ENCODE measurements at regions not wholly inside any gene's neighbourhood (a gene's known extent, or its start where the extent isn't known, plus 50 kb on each side); places are given as distances from the start of the nearest gene placed in this dataset.

DNA sequence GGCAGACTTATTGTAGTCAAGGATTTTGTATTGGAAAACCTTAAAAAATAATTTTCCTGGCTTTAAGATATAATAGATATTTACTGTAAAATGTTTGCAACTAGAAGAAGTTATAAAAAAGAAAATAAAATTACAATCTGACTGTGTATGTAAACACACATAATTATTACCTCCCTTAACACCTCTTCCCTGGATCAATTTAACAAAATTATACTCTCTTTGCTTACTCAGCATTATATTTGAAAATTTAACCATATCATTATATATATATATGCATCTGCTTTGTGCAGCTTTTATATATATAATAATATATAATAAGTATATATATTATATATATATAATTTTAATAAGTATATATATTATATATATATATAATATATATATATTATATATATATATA lies 131.7 kb upstream of the FAM98A start:
- no peak for FAIRE-seq
- Histone ChIP-seq H3K79me2 (ENCODE audit: control insufficient read depth, insufficient read depth, low read length) (no peaks in the 10 kb centered on the region), H3K36me3 (ENCODE audit: control insufficient read depth in 2 of 2, insufficient read depth in 2 of 2, low read length in 1 of 2) (no peaks in the 10 kb centered on the region), H2AFZ (ENCODE audit: control insufficient read depth, low read depth, low read length) (no peak overlapping the region), H3K4me3 (no peak overlapping the region), H3K27me3 (replicated peaks in 1 of 2; ENCODE audit: control insufficient read depth in 2 of 2, insufficient read depth in 2 of 2, low read length in 1 of 2) (no peaks in the 10 kb centered on the region), H3K9me3 (replicated peaks; ENCODE audit: control insufficient read depth, insufficient read depth, low read length) (no peaks in the 10 kb centered on the region), H3K4me1 (ENCODE audit: control insufficient read depth, insufficient read depth, low read length) (no peaks in the 10 kb centered on the region), H3K4me2 (ENCODE audit: control insufficient read depth, insufficient read depth) (no peak overlapping the region), H4K20me1 (ENCODE audit: control insufficient read depth, insufficient read depth) (no peaks in the 10 kb centered on the region), H3K27ac (ENCODE audit: control insufficient read depth, insufficient read depth) (no peak overlapping the region), H3K9ac (ENCODE audit: control insufficient read depth, insufficient read depth, low read length) (no peak overlapping the region)
- CTCF ChIA-PET, result no interaction called here
- in situ Hi-C loops (cut with MboI), result no loop called here
- RAD21 ChIA-PET (ENCODE audit: unreplicated experiment), result no interaction called here
- DNase-seq (ENCODE audit: low read depth, low spot score), result no peak
- POLR2A ChIA-PET, result no interaction called here
- no peak for ATAC-seq
- SMC1A ChIA-PET (ENCODE audit: uncharacterized antibody, unreplicated experiment), result interaction anchor here (1.5 kb wide), 1 partner anchor 48 kb away, joined by 3 read pairs; no protein-coding TSS in a partner anchor
- intact Hi-C loops (cut with micrococcal nuclease; ENCODE audit: unreplicated experiment), result no loop called here
- BruUV-seq (replicated peaks), result no TSS peak
- no peak for TF ChIP-seq NRF1 (conservative IDR thresholded peaks at IDR 0.05; ENCODE audit: low read depth, low read length)
- no peak for TF ChIP-seq SRF (IDR thresholded peaks at IDR 0.05; ENCODE audit: low read depth in 2 of 2, low read length in 2 of 2)
- no peak for TF ChIP-seq SMC3 (IDR thresholded peaks at IDR 0.05; ENCODE audit: borderline replicate concordance, low read length)
- no peak for TF ChIP-seq SREBF1 (IDR thresholded peaks at IDR 0.05; ENCODE audit: low read length)
- TF ChIP-seq, protein P1, sequence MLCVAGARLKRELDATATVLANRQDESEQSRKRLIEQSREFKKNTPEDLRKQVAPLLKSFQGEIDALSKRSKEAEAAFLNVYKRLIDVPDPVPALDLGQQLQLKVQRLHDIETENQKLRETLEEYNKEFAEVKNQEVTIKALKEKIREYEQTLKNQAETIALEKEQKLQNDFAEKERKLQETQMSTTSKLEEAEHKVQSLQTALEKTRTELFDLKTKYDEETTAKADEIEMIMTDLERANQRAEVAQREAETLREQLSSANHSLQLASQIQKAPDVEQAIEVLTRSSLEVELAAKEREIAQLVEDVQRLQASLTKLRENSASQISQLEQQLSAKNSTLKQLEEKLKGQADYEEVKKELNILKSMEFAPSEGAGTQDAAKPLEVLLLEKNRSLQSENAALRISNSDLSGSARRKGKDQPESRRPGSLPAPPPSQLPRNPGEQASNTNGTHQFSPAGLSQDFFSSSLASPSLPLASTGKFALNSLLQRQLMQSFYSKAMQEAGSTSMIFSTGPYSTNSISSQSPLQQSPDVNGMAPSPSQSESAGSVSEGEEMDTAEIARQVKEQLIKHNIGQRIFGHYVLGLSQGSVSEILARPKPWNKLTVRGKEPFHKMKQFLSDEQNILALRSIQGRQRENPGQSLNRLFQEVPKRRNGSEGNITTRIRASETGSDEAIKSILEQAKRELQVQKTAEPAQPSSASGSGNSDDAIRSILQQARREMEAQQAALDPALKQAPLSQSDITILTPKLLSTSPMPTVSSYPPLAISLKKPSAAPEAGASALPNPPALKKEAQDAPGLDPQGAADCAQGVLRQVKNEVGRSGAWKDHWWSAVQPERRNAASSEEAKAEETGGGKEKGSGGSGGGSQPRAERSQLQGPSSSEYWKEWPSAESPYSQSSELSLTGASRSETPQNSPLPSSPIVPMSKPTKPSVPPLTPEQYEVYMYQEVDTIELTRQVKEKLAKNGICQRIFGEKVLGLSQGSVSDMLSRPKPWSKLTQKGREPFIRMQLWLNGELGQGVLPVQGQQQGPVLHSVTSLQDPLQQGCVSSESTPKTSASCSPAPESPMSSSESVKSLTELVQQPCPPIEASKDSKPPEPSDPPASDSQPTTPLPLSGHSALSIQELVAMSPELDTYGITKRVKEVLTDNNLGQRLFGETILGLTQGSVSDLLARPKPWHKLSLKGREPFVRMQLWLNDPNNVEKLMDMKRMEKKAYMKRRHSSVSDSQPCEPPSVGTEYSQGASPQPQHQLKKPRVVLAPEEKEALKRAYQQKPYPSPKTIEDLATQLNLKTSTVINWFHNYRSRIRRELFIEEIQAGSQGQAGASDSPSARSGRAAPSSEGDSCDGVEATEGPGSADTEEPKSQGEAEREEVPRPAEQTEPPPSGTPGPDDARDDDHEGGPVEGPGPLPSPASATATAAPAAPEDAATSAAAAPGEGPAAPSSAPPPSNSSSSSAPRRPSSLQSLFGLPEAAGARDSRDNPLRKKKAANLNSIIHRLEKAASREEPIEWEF (IDR thresholded peaks at IDR 0.05; ENCODE audit: insufficient replicate concordance, low read depth, low read length), result no peak
- no peak for TF ChIP-seq BHLHE40 (IDR thresholded peaks at IDR 0.05; ENCODE audit: borderline replicate concordance in 1 of 2, low read depth in 2 of 2, low read length in 1 of 2)
- TF ChIP-seq RUNX3 (IDR thresholded peaks at IDR 0.05; ENCODE audit: low read length), result no peak
- TF ChIP-seq, protein P2, sequence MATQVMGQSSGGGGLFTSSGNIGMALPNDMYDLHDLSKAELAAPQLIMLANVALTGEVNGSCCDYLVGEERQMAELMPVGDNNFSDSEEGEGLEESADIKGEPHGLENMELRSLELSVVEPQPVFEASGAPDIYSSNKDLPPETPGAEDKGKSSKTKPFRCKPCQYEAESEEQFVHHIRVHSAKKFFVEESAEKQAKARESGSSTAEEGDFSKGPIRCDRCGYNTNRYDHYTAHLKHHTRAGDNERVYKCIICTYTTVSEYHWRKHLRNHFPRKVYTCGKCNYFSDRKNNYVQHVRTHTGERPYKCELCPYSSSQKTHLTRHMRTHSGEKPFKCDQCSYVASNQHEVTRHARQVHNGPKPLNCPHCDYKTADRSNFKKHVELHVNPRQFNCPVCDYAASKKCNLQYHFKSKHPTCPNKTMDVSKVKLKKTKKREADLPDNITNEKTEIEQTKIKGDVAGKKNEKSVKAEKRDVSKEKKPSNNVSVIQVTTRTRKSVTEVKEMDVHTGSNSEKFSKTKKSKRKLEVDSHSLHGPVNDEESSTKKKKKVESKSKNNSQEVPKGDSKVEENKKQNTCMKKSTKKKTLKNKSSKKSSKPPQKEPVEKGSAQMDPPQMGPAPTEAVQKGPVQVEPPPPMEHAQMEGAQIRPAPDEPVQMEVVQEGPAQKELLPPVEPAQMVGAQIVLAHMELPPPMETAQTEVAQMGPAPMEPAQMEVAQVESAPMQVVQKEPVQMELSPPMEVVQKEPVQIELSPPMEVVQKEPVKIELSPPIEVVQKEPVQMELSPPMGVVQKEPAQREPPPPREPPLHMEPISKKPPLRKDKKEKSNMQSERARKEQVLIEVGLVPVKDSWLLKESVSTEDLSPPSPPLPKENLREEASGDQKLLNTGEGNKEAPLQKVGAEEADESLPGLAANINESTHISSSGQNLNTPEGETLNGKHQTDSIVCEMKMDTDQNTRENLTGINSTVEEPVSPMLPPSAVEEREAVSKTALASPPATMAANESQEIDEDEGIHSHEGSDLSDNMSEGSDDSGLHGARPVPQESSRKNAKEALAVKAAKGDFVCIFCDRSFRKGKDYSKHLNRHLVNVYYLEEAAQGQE (IDR thresholded peaks at IDR 0.05; ENCODE audit: low read depth, low read length), result no peak
- TF ChIP-seq, protein P3, sequence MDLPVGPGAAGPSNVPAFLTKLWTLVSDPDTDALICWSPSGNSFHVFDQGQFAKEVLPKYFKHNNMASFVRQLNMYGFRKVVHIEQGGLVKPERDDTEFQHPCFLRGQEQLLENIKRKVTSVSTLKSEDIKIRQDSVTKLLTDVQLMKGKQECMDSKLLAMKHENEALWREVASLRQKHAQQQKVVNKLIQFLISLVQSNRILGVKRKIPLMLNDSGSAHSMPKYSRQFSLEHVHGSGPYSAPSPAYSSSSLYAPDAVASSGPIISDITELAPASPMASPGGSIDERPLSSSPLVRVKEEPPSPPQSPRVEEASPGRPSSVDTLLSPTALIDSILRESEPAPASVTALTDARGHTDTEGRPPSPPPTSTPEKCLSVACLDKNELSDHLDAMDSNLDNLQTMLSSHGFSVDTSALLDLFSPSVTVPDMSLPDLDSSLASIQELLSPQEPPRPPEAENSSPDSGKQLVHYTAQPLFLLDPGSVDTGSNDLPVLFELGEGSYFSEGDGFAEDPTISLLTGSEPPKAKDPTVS (IDR thresholded peaks at IDR 0.05; ENCODE audit: low read depth, low read length), result no peak
- TF ChIP-seq, protein P4, sequence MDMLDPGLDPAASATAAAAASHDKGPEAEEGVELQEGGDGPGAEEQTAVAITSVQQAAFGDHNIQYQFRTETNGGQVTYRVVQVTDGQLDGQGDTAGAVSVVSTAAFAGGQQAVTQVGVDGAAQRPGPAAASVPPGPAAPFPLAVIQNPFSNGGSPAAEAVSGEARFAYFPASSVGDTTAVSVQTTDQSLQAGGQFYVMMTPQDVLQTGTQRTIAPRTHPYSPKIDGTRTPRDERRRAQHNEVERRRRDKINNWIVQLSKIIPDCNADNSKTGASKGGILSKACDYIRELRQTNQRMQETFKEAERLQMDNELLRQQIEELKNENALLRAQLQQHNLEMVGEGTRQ (IDR thresholded peaks at IDR 0.05; ENCODE audit: borderline replicate concordance, low read depth, low read length), result no peak
- TF ChIP-seq FOXK2 (IDR thresholded peaks at IDR 0.05), result no peak

Measured in GM12878 (cell line).